ENCODE measurements at regions not wholly inside any gene's neighbourhood (a gene's known extent, or its start where the extent isn't known, plus 50 kb on each side); places are given as distances from the start of the nearest gene placed in this dataset.

DNA sequence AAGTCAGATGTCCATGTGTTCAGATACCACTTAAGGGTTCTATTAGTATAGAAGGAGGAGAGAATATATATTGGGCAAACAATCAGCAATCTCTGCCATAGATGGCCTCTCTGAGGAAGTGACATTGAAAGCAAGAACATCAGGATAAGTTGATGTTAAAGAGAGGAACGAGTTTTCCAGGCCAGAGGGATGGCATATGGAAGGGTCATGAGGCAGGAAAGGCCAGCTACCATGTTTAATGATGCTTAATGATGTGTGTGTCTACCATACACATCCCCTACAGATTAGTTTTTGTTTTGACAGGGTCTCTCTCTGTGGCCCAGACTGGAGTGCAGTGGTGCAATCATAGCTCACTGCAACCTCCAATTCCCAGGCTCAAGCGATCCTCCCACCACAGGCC is 63.0 kb downstream of the PTTG1 start:
- TF ChIP-seq CTCF (IDR thresholded peaks at IDR 0.05; ENCODE audit: poor library complexity) (no peak), EZH2 (IDR thresholded peaks at IDR 0.05; ENCODE audit: borderline replicate concordance) (no peak), EZH2phosphoT487 (IDR thresholded peaks at IDR 0.05; ENCODE audit: low read depth, severe bottlenecking, unreplicated experiment) (no peak)
